BLaER1 treated with 17β-estradiol and CSF1 and Interleukin-3, amounts not matched to agents 10 nM and 100 nM (cell line): ENCODE measurements at regions not wholly inside any gene's neighbourhood (a gene's known extent, or its start where the extent isn't known, plus 50 kb on each side); places are given as distances from the start of the nearest gene placed in this dataset.
"Not testable (repeated sequence)": the region's sequence is repeated elsewhere in the genome, so short reads cannot be mapped to it uniquely, and the experiment has no call there.

Source experiments
- H3K27ac ChIP-seq, 11 experiments: shearing (Covaris generic); formaldehyde crosslinking; 2 replicates each; pipeline ENCODE4 v1.8.1; 2022
- H3K27me3 ChIP-seq, 11 experiments: shearing (Covaris generic); formaldehyde crosslinking; 2 replicates each; pipeline ENCODE4 v1.8.1; 2022
- H3K36me3 ChIP-seq, 11 experiments: shearing (Covaris generic); formaldehyde crosslinking; 2 replicates each; pipeline ENCODE4 v1.8.1; 2022
- H3K4me1 ChIP-seq, 10 experiments: shearing (Covaris generic); formaldehyde crosslinking; 2 replicates each; pipeline ENCODE4 v1.8.1; 2022
- H3K4me2 ChIP-seq, 11 experiments: shearing (Covaris generic); formaldehyde crosslinking; 2 replicates each; pipeline ENCODE4 v1.8.1; 2022
- H3K4me3 ChIP-seq, 10 experiments: shearing (Covaris generic); formaldehyde crosslinking; 2 replicates each; pipeline ENCODE4 v1.8.1; 2022
- H3K9ac ChIP-seq, 11 experiments: shearing (Covaris generic); formaldehyde crosslinking; 2 replicates each; pipeline ENCODE4 v1.8.1; 2022
- H3K9me3 ChIP-seq, 11 experiments: shearing (Covaris generic); formaldehyde crosslinking; replicated peaks in 1 of 11; 2 replicates each; pipeline ENCODE4 v1.8.1; 2022
- H4K20me1 ChIP-seq, 11 experiments: shearing (Covaris generic); formaldehyde crosslinking; 2 replicates each; pipeline ENCODE4 v1.8.1; 2022
- Cebpa-rat ChIP-seq, 11 experiments: shearing (Covaris generic); IDR thresholded peaks; 2 replicates each; pipeline ENCODE4 v1.8.1; 2022

DNA sequence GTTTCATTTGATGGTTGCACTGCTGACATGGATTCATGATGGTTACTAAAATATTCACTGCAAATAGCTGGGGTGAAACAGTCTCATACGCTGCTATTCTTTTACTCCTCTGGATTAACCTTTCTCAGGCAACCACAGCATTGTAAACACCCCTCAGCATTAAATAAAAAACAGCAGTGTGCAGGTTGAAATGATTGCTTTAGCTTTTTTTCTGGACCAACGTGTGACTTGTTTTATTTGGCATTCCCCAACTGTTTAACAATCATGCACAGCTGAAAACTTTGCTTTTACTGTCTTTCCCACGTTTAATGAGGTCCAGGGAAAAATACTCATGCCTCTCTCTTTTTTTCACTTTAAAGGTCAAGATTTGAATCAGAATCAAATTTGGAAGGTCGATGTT, 490.8 kb downstream of the RAPGEF2 start:
- no peak overlapping the region for H3K4me3 ChIP-seq
- H3K27ac ChIP-seq = no peak overlapping the region
- no peak for TF ChIP-seq Cebpa-rat (IDR thresholded peaks at IDR 0.05)
- H3K4me1 ChIP-seq = no peaks in the 10 kb centered on the region
- no peaks in the 10 kb centered on the region for H3K9me3 ChIP-seq
- no peaks in the 10 kb centered on the region for H4K20me1 ChIP-seq
- H3K27me3 ChIP-seq = no peaks in the 10 kb centered on the region
- no peak overlapping the region for H3K9ac ChIP-seq
- no peak overlapping the region for H3K4me2 ChIP-seq
- H3K36me3 ChIP-seq = no peaks in the 10 kb centered on the region

DNA sequence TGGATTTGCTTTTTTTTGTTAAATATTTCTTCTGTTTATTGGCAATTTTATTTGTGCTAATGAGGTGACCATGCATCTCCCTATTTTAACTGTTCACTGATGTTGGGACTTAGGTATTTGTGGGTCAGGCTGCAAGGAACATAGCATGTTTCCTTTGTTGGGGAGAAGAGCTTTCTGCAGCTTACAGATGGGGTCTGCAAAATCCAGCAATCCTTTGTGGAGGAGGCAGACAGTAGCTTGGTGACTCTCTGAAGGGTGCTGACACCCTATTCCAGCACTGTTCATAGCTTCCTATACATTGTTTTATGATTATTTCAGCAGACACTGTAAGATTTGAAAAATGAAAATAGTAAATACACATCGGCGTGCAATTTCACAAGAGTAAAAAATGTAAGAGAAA, 491.7 kb downstream of the RAPGEF2 start:
- H3K9ac ChIP-seq = no peak overlapping the region
- H3K36me3 ChIP-seq = no peaks in the 10 kb centered on the region

DNA sequence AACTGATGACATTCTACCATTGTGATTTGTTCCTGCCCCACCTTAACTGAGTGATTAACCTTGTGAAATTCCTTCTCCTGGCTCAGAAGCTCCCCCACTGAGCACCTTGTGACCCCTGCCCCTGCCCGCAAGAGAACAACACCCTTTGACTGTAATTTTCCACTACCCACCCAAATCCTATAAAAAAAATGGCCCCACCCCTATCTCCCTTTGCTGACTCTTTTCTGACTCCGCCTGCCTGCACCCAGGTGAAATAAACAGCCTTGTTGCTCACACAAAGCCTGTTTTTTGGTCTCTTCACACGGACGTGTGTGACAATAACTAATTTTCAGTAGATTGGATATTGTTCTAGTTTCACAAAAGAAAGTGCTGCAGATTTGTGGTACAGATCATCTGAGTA, 492.2 kb downstream of the RAPGEF2 start:
- H3K27ac ChIP-seq, H3K36me3 ChIP-seq, H3K27me3 ChIP-seq, H3K9ac ChIP-seq, H3K4me1 ChIP-seq, H4K20me1 ChIP-seq, H3K9me3 ChIP-seq, H3K4me2 ChIP-seq, H3K4me3 ChIP-seq: not testable (repeated sequence)

More for the DNA sequence above, 491.7 kb downstream of the RAPGEF2 start:
- Histone ChIP-seq H3K4me2 (no peak overlapping the region), H3K4me1 (no peaks in the 10 kb centered on the region), H3K9me3 (no peaks in the 10 kb centered on the region), H3K4me3 (no peak overlapping the region), H4K20me1 (no peaks in the 10 kb centered on the region), H3K27ac (no peak overlapping the region), H3K27me3 (no peaks in the 10 kb centered on the region)
- TF ChIP-seq Cebpa-rat (IDR thresholded peaks at IDR 0.05) = no peak

GRCh38 chr4:159598602-159599001, 495.7 kb downstream of the RAPGEF2 start:
- H4K20me1 ChIP-seq = no peaks in the 10 kb centered on the region
- H3K4me2 ChIP-seq = no peak overlapping the region
- no peaks in the 10 kb centered on the region for H3K9me3 ChIP-seq
- no peak overlapping the region for H3K9ac ChIP-seq
- no peaks in the 10 kb centered on the region for H3K27me3 ChIP-seq
- no peaks in the 10 kb centered on the region for H3K4me1 ChIP-seq
- no peak overlapping the region for H3K27ac ChIP-seq
- no peak overlapping the region for H3K4me3 ChIP-seq
- no peaks in the 10 kb centered on the region for H3K36me3 ChIP-seq
- TF ChIP-seq Cebpa-rat (IDR thresholded peaks at IDR 0.05) = no peak

- Histone ChIP-seq H3K4me3 (no peak overlapping the region), H3K36me3 (no peaks in the 10 kb centered on the region), H3K27ac (no peak overlapping the region), H3K9me3 (no peaks in the 10 kb centered on the region), H4K20me1 (no peaks in the 10 kb centered on the region), H3K4me1 (no peaks in the 10 kb centered on the region), H3K9ac (no peak overlapping the region), H3K4me2 (no peak overlapping the region), H3K27me3 (no peaks in the 10 kb centered on the region)
- TF ChIP-seq Cebpa-rat (IDR thresholded peaks at IDR 0.05) = no peak
Measured at GRCh38 chr4:159600061-159600460, 497.2 kb downstream of the RAPGEF2 start.

GRCh38 chr4:159604781-159605180, 501.9 kb downstream of the RAPGEF2 start:
- H3K27ac ChIP-seq = no peak overlapping the region

DNA sequence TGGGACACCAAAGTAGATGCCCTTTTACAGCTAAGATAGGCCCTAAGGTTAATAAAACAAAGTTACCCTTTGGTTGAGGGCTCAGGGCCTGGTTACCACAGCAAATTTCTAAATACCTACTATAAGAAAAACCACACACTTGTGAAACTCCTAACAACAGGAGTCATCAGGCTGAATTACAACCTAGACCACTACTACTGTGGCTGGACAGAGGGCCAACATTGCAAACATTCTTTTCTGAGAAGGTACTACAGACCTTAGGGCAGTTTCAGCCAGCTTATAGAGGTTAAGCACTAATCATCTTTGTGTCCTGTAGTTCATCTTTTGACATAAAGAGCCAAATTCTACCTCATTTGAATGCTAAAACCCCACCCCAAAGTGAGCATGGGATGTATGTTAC, 504.0 kb downstream of the RAPGEF2 start:
- no peak overlapping the region for H3K4me2 ChIP-seq
- H4K20me1 ChIP-seq = no peaks in the 10 kb centered on the region
- no peaks in the 10 kb centered on the region for H3K27me3 ChIP-seq
- TF ChIP-seq Cebpa-rat (IDR thresholded peaks at IDR 0.05) = no peak
- H3K9me3 ChIP-seq = no peaks in the 10 kb centered on the region
- H3K4me1 ChIP-seq = no peaks in the 10 kb centered on the region
- H3K9ac ChIP-seq = no peak overlapping the region
- H3K4me3 ChIP-seq = no peak overlapping the region
- H3K27ac ChIP-seq = no peak overlapping the region
- H3K36me3 ChIP-seq = no peaks in the 10 kb centered on the region

More at GRCh38 chr4:159604781-159605180, 501.9 kb downstream of the RAPGEF2 start:
- Histone ChIP-seq H4K20me1 (no peaks in the 10 kb centered on the region), H3K9me3 (no peaks in the 10 kb centered on the region), H3K4me1 (no peaks in the 10 kb centered on the region), H3K27me3 (no peaks in the 10 kb centered on the region), H3K9ac (no peak overlapping the region), H3K4me3 (no peak overlapping the region), H3K36me3 (no peaks in the 10 kb centered on the region), H3K4me2 (no peak overlapping the region)
- TF ChIP-seq Cebpa-rat (IDR thresholded peaks at IDR 0.05) = no peak

DNA sequence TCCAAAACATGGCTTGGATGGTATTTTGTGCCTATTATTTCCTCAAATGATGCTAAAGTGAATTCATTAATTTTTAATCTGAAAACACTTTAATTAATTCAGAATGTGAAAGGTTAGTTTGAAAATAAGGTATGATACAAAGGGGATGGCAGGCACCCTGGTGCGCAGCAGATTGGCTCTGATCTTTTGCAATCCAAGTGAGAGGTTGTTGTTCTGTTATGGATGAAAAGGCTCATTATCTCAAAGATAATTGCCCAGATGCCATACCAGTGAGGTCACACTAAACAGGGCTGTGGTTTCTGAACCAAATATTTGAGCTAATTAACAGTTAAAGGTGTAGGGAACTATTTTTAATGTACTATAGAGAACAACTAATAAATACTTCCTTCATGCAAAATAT, 504.9 kb downstream of the RAPGEF2 start:
- no peak overlapping the region for H3K9ac ChIP-seq
- TF ChIP-seq Cebpa-rat (IDR thresholded peaks at IDR 0.05) = no peak
- no peaks in the 10 kb centered on the region for H3K36me3 ChIP-seq
- H3K27ac ChIP-seq = no peak overlapping the region
- no peaks in the 10 kb centered on the region for H3K27me3 ChIP-seq
- no peak overlapping the region for H3K4me3 ChIP-seq
- H3K9me3 ChIP-seq = no peaks in the 10 kb centered on the region
- no peak overlapping the region for H3K4me2 ChIP-seq
- no peaks in the 10 kb centered on the region for H3K4me1 ChIP-seq
- H4K20me1 ChIP-seq = no peaks in the 10 kb centered on the region

DNA sequence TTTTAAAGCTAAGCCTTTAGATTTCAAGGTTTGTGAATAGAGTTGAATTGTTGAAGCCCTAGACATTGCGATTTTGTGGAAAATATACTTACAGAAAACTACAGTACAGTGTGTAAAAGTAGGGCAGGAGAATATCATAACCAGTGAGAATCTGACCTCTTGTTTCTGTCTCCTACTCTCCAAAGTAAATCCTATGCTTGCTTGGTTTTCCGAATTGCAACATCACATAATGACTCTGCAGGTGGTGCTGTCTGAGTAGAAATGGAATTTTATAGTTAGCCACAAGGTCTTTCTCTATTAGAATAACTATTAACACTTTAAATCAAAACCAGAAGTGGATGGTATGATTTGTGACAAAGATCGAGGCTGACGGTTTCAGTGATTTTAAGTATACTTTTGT, 505.6 kb downstream of the RAPGEF2 start:
- H3K9me3 ChIP-seq = no peaks in the 10 kb centered on the region

DNA sequence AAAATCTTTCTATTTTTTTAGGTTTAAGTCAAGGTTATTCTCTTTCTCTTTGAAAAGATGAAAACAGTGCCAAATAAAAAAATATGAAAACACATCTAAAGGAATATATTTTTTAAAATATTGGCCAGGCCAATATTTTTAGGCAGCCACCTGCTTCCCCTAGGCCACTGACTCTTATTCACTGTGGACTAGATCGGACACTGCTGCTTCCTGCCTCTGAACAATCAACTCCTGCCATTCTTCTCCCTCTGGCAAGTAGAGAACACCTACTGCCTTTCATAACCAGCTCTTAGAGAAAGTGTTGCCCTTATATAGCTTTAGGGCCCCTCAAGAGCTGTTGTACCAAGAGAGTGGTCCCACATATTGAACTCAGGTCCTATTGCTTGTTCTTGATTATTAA, 529.2 kb downstream of the RAPGEF2 start:
- H3K4me2 ChIP-seq = no peak overlapping the region
- peaks cover 0 to 6% (median 0%) of the 10 kb centered on the region in 11 experiments; a peak in 3 of 22 replicates for H3K9me3 ChIP-seq
- H3K4me1 ChIP-seq = no peaks in the 10 kb centered on the region
- no peak for TF ChIP-seq Cebpa-rat (IDR thresholded peaks at IDR 0.05)
- H3K4me3 ChIP-seq = no peak overlapping the region
- no peak overlapping the region for H3K27ac ChIP-seq
- H3K36me3 ChIP-seq = no peaks in the 10 kb centered on the region
- no peaks in the 10 kb centered on the region for H4K20me1 ChIP-seq
- no peak overlapping the region for H3K9ac ChIP-seq
- no peaks in the 10 kb centered on the region for H3K27me3 ChIP-seq

More for the DNA sequence above, 505.6 kb downstream of the RAPGEF2 start:
- Histone ChIP-seq H3K9ac (no peak overlapping the region), H3K4me3 (no peak overlapping the region), H3K4me2 (no peak overlapping the region), H4K20me1 (no peaks in the 10 kb centered on the region), H3K36me3 (no peaks in the 10 kb centered on the region), H3K27ac (no peak overlapping the region), H3K4me1 (no peaks in the 10 kb centered on the region), H3K27me3 (no peaks in the 10 kb centered on the region)
- TF ChIP-seq Cebpa-rat (IDR thresholded peaks at IDR 0.05) = no peak
